Activated T-cell treated with anti-CD3 and anti-CD28 coated beads, Interleukin-2, amount 50 U/mL, for 72 hours (primary cell): ENCODE measurements at regions not wholly inside any gene's neighbourhood (a gene's known extent, or its start where the extent isn't known, plus 50 kb on each side); places are given as distances from the start of the nearest gene placed in this dataset.

Experiments
- ATAC-seq, 2 donors: fragments of 150-1000 bp; cut with Tn5 transposase; replicated peaks in 1 of 2; 2 replicates each; pipeline ENCODE4 v1.10.0; 2021; ENCODE audit warnings: moderate library complexity in 2 of 2, mild to moderate bottlenecking in 1 of 2
- DNase-seq, 2 donors: peaks; one replicate each; pipeline ENCODE4 v3.0.0; 2021 to 2022; ENCODE audit warnings: mixed read lengths in 1 of 2
- H3K27ac Mint-ChIP-seq: one replicate; pipeline ENCODE4 v1.8.0; 2022; ENCODE audit warnings: mild to moderate bottlenecking, moderate library complexity, mixed read lengths
- H3K27me3 Mint-ChIP-seq: one replicate; pipeline ENCODE4 v1.8.0; 2022; ENCODE audit warnings: low read depth, mixed read lengths
- H3K36me3 Mint-ChIP-seq, 2 donors: one replicate each; pipeline ENCODE4 v1.8.0; 2022; ENCODE audit warnings: mixed read lengths in 2 of 2, mild to moderate bottlenecking in 1 of 2; ENCODE audit not compliant: insufficient read depth in 2 of 2
- H3K4me1 Mint-ChIP-seq: one replicate; pipeline ENCODE4 v1.8.0; 2022; ENCODE audit warnings: low read depth, mixed read lengths
- H3K4me3 Mint-ChIP-seq, 2 donors: one replicate each; pipeline ENCODE4 v1.8.0; 2022; ENCODE audit warnings: mild to moderate bottlenecking in 2 of 2, mixed read lengths in 2 of 2, moderate library complexity in 2 of 2
- H3K9me3 Mint-ChIP-seq, 2 donors: one replicate each; pipeline ENCODE4 v1.8.0; 2022; ENCODE audit warnings: mixed read lengths in 2 of 2

DNA sequence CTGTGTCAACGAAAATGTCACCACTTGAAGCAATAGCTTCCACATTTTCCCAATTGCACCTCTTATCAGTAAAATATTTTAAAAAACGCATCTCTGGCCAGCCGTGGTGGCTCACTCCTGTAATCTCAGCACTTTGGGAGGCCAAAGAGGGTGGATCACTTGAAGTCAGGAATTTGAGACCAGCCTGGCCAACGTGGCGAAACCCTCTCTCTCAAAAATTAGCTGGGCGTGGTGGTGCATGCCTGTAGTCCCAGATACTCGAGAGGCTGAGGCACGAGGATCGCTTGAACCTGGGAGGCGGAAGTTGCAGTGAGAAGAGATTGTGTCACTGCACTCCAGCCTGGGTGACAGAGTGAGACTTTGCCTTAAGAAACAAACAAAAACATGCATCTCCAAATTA is 210.1 kb upstream of the CHD1 start:
- peaks cover 0 to 2% of the 10 kb centered on the region in 2 donors for H3K36me3 Mint-ChIP-seq
- H3K4me3 Mint-ChIP-seq, result no peak overlapping the region
- peaks cover 4% of the 10 kb centered on the region for H3K27me3 Mint-ChIP-seq
- H3K27ac Mint-ChIP-seq, result no peak overlapping the region
- peaks cover 2 to 4% of the 10 kb centered on the region in 2 donors for H3K9me3 Mint-ChIP-seq
- ATAC-seq, result no peak
- H3K4me1 Mint-ChIP-seq, result no peaks in the 10 kb centered on the region
- no peak for DNase-seq

DNA sequence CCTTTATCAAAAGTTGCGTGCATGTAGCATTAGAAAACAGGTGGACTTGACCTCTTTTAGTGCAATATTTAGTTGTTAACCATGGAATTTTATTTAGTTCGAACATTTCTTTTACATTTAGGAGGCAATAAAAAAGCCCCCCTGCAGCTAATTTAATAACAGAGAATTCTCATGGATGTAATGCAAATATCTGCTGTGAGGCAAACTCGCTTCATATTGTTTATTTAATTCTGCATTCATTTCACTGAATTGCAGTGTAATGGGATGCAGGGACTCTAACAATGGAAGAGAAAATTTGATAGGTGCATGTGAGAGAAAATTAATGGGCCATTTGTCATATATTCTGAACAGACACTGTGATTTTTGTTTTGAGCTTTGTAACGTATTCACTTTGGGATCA is 205.1 kb upstream of the CHD1 start:
- DNase-seq (no peak), ATAC-seq (no peak)
- H3K36me3 Mint-ChIP-seq, result no peaks in the 10 kb centered on the region
- no peaks in the 10 kb centered on the region for H3K4me1 Mint-ChIP-seq
- no peak overlapping the region for H3K27ac Mint-ChIP-seq
- no peaks in the 10 kb centered on the region for H3K9me3 Mint-ChIP-seq
- peaks cover 4% of the 10 kb centered on the region for H3K27me3 Mint-ChIP-seq
- no peak overlapping the region for H3K4me3 Mint-ChIP-seq

DNA sequence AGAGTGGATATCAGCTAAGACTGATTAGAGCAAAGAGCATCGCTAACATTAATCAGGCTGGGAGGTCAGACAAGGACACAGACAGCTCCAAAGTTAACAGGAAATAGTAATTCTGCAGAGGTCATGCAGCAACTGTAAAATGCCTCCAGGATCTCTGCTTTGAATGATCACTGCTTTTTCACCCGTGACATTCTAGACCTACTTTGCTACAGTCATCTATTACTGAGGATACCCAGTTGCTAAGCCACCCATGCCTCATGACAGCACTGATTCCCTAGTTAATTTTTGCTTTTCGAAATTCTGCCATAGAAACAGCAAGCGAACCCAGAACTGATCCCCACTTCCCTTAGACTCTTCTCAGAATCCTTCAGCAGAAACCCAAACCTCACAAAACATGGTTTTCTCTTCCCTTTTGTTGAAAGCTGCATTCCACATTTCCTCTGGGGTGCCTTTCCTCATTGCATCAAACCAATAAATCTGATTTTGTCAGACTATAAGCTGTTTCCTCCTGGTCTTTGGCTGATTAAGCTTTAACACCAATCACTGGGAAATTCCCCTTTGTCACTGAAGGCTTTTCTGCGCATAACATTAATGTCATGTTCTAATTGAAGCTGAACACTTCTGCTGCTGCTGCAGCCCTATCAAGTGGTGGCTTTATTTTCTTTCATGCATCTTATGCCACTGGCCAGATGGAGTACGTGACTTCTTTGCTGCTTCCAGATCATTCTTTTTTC is 201.1 kb upstream of the CHD1 start:
- Mint-ChIP-seq H3K4me1 (no peaks in the 10 kb centered on the region), H3K27ac (no peak overlapping the region), H3K4me3 (no peak overlapping the region), H3K27me3 (peaks cover 6% of the 10 kb centered on the region), H3K36me3 (no peaks in the 10 kb centered on the region), H3K9me3 (no peaks in the 10 kb centered on the region)
- DNase-seq, result no peak
- no peak for ATAC-seq

- ATAC-seq, result no peak
- no peak overlapping the region for H3K4me3 Mint-ChIP-seq
Observed at GRCh38 chr5:99122976-99123375, 194.2 kb upstream of the CHD1 start.

GRCh38 chr5:99119326-99119725 is 190.5 kb upstream of the CHD1 start:
- Mint-ChIP-seq H3K9me3 (no peaks in the 10 kb centered on the region), H3K27ac (no peak overlapping the region), H3K27me3 (no peaks in the 10 kb centered on the region), H3K4me1 (no peaks in the 10 kb centered on the region), H3K36me3 (no peaks in the 10 kb centered on the region), H3K4me3 (no peak overlapping the region)
- DNase-seq (no peak), ATAC-seq (no peak)

More at GRCh38 chr5:99122976-99123375, 194.2 kb upstream of the CHD1 start:
- no peak for DNase-seq
- Mint-ChIP-seq H3K36me3 (no peaks in the 10 kb centered on the region), H3K27me3 (no peaks in the 10 kb centered on the region), H3K27ac (no peak overlapping the region), H3K9me3 (no peaks in the 10 kb centered on the region), H3K4me1 (no peaks in the 10 kb centered on the region)

- DNase-seq (no peak), ATAC-seq (no peak)
- no peaks in the 10 kb centered on the region for H3K27me3 Mint-ChIP-seq
- no peak overlapping the region for H3K4me3 Mint-ChIP-seq
- no peaks in the 10 kb centered on the region for H3K4me1 Mint-ChIP-seq
- no peaks in the 10 kb centered on the region for H3K9me3 Mint-ChIP-seq
- no peaks in the 10 kb centered on the region for H3K36me3 Mint-ChIP-seq
- no peak overlapping the region for H3K27ac Mint-ChIP-seq
Observed at GRCh38 chr5:99116526-99116925, 187.7 kb upstream of the CHD1 start.

DNA sequence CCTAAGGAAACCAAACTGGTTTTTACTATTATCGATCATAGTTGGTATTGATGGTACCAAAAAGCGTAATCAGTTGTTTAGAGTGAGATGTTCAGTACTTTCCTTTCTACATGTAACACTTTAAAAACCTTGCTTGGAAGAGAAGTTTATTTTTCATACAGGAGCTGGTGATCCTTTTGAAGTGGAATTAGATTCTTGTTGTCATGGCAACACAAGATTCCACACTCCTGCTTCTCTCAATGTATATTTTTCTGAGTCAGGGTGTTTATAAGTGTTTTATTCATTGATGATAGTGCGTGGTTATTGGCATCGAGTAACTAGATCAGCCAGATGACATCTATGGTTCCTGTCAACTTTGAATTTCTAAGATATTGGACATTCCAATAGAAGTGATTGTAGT is 181.1 kb upstream of the CHD1 start:
- H3K27me3 Mint-ChIP-seq, result no peaks in the 10 kb centered on the region
- no peaks in the 10 kb centered on the region for H3K4me1 Mint-ChIP-seq
- ATAC-seq (no peak), DNase-seq (no peak)
- no peak overlapping the region for H3K27ac Mint-ChIP-seq
- H3K36me3 Mint-ChIP-seq, result no peaks in the 10 kb centered on the region
- no peak overlapping the region for H3K4me3 Mint-ChIP-seq
- no peaks in the 10 kb centered on the region for H3K9me3 Mint-ChIP-seq

DNA sequence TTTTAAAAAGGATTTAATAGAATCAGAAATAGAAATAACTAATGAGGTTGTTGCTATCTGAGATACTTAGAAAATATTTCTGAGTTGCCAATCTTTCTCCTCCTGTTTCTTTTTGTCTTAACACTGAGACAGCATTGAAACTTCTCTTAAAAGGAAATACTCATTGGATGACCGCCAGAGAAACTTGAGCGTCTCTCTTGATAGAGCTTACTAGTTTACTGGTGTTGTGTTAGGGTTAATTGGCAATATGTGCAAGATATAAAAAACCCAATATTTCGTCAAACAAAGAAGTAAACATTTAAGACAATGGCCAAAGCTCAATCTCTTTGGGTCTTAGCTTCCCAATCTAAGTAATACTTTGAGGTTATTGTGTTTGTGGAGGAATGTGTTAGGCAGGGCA is 176.4 kb upstream of the CHD1 start:
- ATAC-seq (no peak), DNase-seq (no peak)
- no peaks in the 10 kb centered on the region for H3K36me3 Mint-ChIP-seq
- H3K27me3 Mint-ChIP-seq, result no peaks in the 10 kb centered on the region
- H3K4me1 Mint-ChIP-seq, result no peaks in the 10 kb centered on the region
- H3K9me3 Mint-ChIP-seq, result no peaks in the 10 kb centered on the region
- H3K27ac Mint-ChIP-seq, result no peak overlapping the region
- H3K4me3 Mint-ChIP-seq, result no peak overlapping the region

- no peaks in the 10 kb centered on the region for H3K4me1 Mint-ChIP-seq
- no peaks in the 10 kb centered on the region for H3K9me3 Mint-ChIP-seq
- no peak for DNase-seq
- ATAC-seq, result no peak
- no peak overlapping the region for H3K27ac Mint-ChIP-seq
- H3K27me3 Mint-ChIP-seq, result peaks cover 2% of the 10 kb centered on the region
- no peaks in the 10 kb centered on the region for H3K36me3 Mint-ChIP-seq
- H3K4me3 Mint-ChIP-seq, result no peak overlapping the region
Observed at GRCh38 chr5:99104538-99105132, 175.8 kb upstream of the CHD1 start.

- Mint-ChIP-seq H3K9me3 (no peaks in the 10 kb centered on the region), H3K4me1 (no peaks in the 10 kb centered on the region), H3K27me3 (peaks cover 10% of the 10 kb centered on the region), H3K4me3 (no peak overlapping the region), H3K27ac (no peak overlapping the region), H3K36me3 (no peaks in the 10 kb centered on the region)
- ATAC-seq (no peak), DNase-seq (no peak)
Observed at GRCh38 chr5:99102073-99102697, 173.4 kb upstream of the CHD1 start.

- H3K4me3 Mint-ChIP-seq, result no peak overlapping the region
- peaks cover 10% of the 10 kb centered on the region for H3K27me3 Mint-ChIP-seq
- DNase-seq (no peak), ATAC-seq (no peak)
- H3K27ac Mint-ChIP-seq, result no peak overlapping the region
- H3K4me1 Mint-ChIP-seq, result no peaks in the 10 kb centered on the region
- H3K36me3 Mint-ChIP-seq, result no peaks in the 10 kb centered on the region
- H3K9me3 Mint-ChIP-seq, result no peaks in the 10 kb centered on the region
Observed at GRCh38 chr5:99099691-99100090, 170.9 kb upstream of the CHD1 start.

GRCh38 chr5:99089822-99090549 is 161.2 kb upstream of the CHD1 start:
- Mint-ChIP-seq H3K36me3 (no peaks in the 10 kb centered on the region), H3K9me3 (no peaks in the 10 kb centered on the region), H3K4me3 (no peak overlapping the region), H3K4me1 (no peaks in the 10 kb centered on the region), H3K27me3 (no peaks in the 10 kb centered on the region), H3K27ac (no peak overlapping the region)
- ATAC-seq (no peak), DNase-seq (no peak)

DNA sequence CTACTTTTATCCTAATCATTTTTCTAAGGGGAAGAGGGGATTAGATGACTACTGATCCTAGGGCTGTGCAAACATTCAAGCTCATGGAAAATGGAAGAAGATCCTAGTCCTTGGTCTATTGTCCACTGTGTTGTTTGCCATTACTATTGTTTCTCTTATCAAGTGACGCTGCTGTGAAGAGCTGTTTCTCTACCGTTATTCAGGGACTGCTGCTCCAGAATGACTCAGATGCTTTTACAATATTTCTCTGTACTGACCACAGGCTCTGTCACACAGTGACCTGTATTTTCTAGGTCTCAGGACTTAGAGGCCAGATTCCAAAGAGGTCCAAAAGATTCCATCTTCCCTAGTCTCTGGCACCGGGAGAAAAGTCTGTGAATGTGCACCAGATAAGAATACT is 159.5 kb upstream of the CHD1 start:
- DNase-seq (no peak), ATAC-seq (no peak)
- Mint-ChIP-seq H3K27ac (no peak overlapping the region), H3K4me1 (no peaks in the 10 kb centered on the region), H3K27me3 (no peaks in the 10 kb centered on the region), H3K9me3 (no peaks in the 10 kb centered on the region), H3K36me3 (no peaks in the 10 kb centered on the region), H3K4me3 (no peak overlapping the region)
